Central memory CD4-positive, alpha-beta T cell (primary cell): ENCODE measurements at regions not wholly inside any gene's neighbourhood (a gene's known extent, or its start where the extent isn't known, plus 50 kb on each side); places are given as distances from the start of the nearest gene placed in this dataset.

Experiments
- DNase-seq: peaks from one replicate; pipeline ENCODE4 v3.0.0; 2022

GRCh38 chr16:64008131-64008530 lies 1113.7 kb downstream of the CDH11 start:
- DNase-seq, result no peak

DNA sequence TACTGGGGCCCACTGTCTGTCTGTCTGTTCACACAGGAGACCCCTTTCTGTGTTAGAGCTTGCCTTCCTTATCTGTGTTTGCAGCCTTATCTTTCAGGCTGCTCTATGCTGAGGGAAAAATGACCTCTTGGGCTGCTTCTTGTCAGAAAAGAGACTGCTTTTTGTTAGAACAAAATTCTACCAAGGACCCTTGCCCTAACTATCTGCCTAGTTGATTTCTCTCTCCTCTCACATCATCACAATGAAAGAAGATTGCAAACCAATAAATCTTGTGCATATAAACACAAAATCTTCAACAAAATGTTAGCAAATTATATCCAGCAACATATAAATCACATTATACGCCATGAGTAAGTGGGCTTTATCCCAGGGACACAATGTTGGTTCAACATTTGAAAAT lies 1117.7 kb downstream of the CDH11 start:
- no peak for DNase-seq

DNA sequence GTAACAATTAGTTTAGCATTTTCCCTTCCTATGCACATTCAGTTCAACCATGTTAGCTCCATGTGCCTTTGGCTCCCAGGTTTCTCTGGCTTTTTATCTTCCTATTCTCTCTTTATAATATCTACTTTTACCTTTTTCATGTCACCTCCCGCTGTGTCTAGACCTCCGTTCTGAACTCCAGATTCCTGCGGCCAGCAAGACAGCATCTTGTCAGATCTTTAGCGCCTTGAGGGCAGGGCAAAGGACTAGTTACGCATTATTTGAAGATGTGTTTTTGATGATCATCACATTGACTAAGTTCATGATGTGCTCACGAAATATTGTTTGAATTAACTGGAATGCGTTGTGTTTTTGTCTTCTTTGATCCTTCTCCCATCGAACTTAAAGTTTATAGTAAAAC lies 1126.8 kb downstream of the CDH11 start:
- DNase-seq, result no peak

GRCh38 chr16:63983401-63983800 lies 1138.5 kb downstream of the CDH11 start:
- DNase-seq, result no peak

- DNase-seq, result no peak
These were observed 1139.1 kb downstream of the CDH11 start for GRCh38 chr16:63982741-63983140.

GRCh38 chr16:63982110-63982509 lies 1139.8 kb downstream of the CDH11 start:
- no peak for DNase-seq

GRCh38 chr16:63981639-63982038 lies 1140.2 kb downstream of the CDH11 start:
- DNase-seq, result no peak

- DNase-seq, result no peak
These were observed 1141.1 kb downstream of the CDH11 start for GRCh38 chr16:63980763-63981162.

GRCh38 chr16:63978240-63978639 lies 1143.6 kb downstream of the CDH11 start:
- DNase-seq, result no peak

DNA sequence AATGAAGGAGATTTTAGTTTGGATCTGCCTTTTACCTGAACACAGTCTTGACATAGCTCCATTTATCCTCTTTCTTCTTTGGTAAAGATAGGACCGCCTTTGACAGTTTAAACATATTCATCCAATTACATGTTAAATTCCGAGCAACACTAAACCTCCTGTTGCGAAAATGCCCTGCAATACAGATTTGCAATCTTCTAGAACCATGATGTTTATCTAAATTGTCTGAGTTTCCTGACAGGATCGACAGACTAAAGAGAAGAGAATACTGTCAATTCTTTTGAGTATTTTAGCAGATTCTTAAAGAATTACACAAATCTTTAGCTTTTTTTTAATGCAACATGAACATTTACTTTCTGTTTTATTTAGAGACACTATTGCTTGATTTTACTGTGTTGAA lies 1145.5 kb downstream of the CDH11 start:
- DNase-seq, result no peak

DNA sequence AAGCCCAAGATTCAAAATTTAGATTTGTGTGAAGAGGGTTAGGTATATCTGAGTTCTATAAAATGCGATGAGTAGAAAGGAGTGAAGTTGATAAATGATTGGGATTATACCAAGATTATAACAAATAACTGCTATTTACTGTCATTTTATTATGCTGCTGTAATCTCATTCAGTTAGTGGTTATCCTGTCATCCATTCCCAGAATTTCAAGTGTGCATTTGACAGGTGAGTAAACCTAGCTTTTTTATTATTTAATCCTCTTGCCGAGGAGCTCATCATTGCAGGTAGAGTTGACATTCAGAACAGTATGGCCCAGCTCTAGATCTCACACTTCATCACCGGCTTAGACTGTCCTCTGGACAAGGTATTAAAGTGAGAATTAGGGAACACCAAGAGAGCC lies 1146.2 kb downstream of the CDH11 start:
- no peak for DNase-seq

DNA sequence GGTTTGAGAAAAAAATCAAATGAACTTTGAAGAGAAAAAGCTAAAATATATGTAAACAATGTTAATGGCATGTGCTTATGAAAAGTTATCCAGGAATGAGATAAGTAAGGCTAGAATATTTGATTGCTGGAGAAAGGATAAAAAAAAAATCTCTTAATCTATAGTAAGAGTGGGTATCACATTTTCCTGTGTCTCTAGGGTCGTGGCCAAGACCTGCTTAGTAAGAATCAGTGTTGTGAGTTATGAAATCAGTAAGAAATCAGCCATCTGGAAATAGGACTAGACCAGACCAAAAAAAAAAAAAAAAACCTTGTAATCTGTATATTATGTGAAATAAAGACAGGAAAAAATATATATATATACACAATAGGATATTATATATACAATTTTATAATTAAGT lies 1153.9 kb downstream of the CDH11 start:
- DNase-seq, result no peak

GRCh38 chr16:63960321-63960720 lies 1161.5 kb downstream of the CDH11 start:
- DNase-seq, result no peak

DNA sequence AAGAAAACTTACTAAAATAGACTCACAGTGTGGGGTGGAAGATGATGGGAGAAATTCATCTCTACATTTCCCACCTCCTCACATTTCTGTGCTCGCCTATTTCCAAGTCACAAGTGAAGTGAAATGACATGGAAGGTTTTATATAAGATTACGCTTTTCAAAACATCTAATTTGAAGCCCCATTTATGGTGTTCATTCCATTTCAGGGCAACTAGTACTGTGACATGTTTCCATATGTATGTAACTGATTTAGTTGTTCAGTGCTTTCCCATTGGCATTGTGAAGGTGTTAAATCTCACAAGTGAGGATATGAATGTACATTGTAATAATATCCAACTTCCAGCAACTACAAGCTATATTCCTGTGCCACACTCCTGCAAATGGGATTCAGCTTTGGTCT lies 1174.8 kb downstream of the CDH11 start:
- no peak for DNase-seq

DNA sequence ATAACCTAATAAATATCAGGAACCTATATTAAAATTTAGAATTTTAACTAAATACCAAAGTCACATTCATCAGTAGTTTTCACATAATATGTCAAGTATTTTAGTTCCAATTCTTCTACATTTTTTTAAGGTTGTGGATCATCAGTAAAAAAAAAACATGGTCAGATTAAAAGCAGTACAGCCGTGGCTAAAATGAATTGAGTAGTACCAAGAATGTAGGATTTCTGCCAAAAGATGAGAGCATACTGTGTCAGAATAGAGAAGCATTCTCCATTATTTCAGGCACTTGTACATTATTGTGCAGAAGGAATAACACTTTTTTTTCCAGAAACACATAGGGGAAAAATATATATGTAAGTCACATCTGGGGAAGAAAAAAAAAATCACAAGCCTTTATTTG lies 1176.1 kb downstream of the CDH11 start:
- no peak for DNase-seq

DNA sequence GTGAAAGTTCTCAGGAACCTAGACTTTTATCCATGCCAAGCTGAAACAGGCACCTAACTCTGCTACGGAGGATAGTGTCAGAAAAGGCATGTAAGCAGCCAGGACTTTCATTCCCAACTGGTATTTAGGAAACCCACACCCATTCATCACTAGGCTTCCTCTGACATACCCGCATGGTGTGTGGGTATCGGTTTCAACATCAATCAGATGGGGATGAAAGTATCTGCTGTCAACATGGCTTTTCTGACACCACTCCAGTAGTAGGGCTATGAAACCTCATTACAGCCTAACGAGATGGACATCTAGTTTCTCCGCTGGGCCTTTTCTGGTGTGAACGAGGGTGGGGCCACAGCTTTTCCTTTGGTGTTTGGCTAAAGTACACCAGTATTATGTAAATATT lies 1178.3 kb downstream of the CDH11 start:
- DNase-seq, result no peak

GRCh38 chr16:63938661-63939060 lies 1183.2 kb downstream of the CDH11 start:
- no peak for DNase-seq

- DNase-seq, result no peak
These were observed 1188.0 kb downstream of the CDH11 start for GRCh38 chr16:63933841-63934240.

GRCh38 chr16:63928421-63928820 lies 1193.4 kb downstream of the CDH11 start:
- no peak for DNase-seq

DNA sequence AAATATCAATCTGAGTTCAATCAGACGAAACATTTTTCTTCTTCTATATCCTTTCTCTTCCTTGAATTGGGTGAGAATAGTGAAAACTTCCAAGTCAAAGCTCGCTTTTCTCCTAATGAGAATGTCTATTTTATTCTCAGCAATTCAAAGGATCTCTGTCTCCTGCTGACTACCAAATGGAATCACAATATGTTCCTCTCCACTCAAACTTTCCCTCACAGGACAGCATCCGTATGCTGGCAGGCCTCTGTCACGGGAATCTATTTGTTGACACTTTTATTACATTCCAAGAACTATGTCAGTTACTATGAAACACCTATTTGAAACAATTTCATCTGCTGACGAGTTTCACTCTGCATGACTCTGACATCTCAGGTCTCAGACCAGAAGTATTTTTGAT lies 1196.6 kb downstream of the CDH11 start:
- no peak for DNase-seq

- no peak for DNase-seq
These were observed 1199.3 kb downstream of the CDH11 start for GRCh38 chr16:63922560-63922959.

DNA sequence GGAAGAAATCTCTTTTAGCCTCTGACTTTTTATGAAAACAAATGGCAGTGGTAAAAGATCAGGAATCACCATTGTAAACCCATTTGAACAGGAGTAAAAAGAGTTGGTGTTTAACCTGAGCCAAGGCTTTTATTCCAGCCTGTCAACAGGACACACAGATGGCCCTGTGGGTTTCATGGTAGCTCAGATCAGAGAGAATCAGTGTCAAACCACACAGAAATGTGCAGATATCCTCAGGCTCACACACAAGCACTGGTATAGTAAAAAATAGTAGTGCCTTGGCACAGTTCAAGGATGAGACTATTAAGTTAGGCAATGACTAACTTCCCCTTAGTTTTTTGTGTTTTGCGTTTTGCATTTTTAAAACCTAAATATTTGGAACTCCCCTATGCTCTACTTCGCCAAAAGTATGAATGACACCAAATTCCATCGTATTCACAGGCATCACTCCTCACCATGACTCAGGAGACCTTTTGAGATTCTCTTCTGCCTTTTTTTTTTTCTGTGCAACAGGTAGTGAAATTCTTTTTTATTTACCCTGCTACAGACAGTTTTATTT lies 1200.0 kb downstream of the CDH11 start:
- no peak for DNase-seq

DNA sequence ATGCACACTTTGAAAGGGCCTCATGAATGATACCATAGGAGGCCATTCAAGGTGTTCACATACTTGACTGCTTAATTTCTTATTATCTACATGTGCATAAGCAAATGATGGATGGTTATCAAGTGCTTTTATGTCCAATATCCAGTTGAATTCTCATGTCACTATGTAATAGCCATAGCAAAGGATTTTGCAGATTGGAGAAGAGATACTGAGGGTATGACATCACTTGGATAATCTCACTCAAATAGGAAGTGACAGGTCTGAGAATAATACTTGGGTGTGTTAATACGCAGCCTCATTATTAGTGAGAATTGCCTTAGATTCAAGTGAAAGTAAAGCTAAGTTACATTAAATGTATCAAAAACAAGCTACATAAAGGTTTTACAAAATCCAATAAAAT lies 1208.6 kb downstream of the CDH11 start:
- no peak for DNase-seq

GRCh38 chr16:63907251-63907650 lies 1214.6 kb downstream of the CDH11 start:
- DNase-seq, result no peak

GRCh38 chr16:63904930-63905329 lies 1216.9 kb downstream of the CDH11 start:
- DNase-seq, result no peak

DNA sequence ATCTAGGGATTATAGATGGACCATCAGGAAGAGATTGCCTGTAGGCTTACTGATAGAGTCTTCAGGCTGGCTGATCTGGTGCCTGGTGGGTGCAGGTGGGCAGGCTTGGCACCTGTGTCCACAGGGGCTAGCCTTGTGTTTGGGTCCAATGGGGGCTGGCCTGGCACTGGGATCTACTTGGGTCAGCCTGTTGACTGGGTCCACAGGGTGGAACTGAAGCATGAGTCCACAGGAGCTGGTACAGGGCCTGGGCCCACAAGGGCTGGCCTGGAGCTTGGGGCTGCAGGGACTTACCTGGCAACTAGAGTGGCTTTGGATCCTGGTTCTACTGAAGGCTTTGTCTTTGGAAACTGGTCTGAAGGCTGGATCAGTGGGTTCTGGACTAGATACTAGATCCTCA lies 1217.7 kb downstream of the CDH11 start:
- no peak for DNase-seq
